H1 (cell line): ENCODE measurements at regions not wholly inside any gene's neighbourhood (a gene's known extent, or its start where the extent isn't known, plus 50 kb on each side); places are given as distances from the start of the nearest gene placed in this dataset.

Source experiments
- POLR2A ChIP-seq, 2 experiments: IDR thresholded peaks; 1 replicate in 1 of 2; 2 replicates in 1 of 2; pipeline ENCODE4 v1.6.1; 2011; ENCODE audit warnings: low read depth in 2 of 2, low read length in 2 of 2, mild to moderate bottlenecking in 2 of 2; ENCODE audit errors: control extremely low read depth in 1 of 2
- POLR2AphosphoS5 ChIP-seq: IDR thresholded peaks from 2 replicates; pipeline ENCODE4 v1.6.1; 2011; ENCODE audit warnings: low read depth, low read length
- RAD21 ChIP-seq, 2 experiments: IDR thresholded peaks in 1 of 2; conservative IDR thresholded peaks in 1 of 2; 2 replicates each; pipeline ENCODE4 v1.6.1; 2011; ENCODE audit warnings: low read depth in 2 of 2, low read length in 2 of 2, improper control_type of control experiment in 1 of 2, inconsistent platforms in 1 of 2, mild to moderate bottlenecking in 1 of 2, moderate library complexity in 1 of 2
- SIN3A ChIP-seq, 2 experiments: IDR thresholded peaks in 1 of 2; conservative IDR thresholded peaks in 1 of 2; 2 replicates each; pipeline ENCODE4 v1.6.1; 2011 to 2012; ENCODE audit warnings: low read length in 2 of 2, improper control_type of control experiment in 1 of 2, low read depth in 1 of 2, mild to moderate bottlenecking in 1 of 2

DNA sequence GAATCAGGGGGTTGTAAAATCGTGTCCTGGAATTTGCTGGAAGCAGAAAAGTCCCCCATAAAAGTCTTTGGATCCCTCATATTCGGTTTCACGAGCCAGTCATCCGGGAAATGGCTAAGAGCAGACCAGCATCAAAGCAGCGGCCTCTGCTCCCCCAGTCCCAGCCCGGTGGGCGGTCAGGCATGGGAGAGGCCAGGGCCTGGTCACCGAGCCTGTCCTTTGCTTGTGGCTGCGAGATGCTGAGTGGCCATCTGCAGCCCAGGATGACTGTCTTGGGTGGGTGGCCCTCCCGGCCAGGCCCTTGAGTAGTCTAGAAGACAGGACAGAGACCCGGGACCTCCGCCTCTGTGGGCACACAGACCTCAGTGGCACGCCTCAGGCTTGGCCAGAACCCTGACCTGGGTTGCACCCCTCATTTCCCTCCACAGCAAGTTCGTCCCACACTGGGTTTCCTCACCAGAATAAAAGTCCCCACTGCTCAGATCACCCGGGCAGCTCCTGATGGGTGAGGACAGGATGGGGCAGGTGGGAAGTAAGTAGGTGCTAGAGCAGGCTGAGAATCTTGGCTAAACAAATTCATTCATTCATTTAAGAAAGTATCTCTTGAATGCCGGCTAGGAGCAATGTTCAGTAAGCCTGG, 172.1 kb downstream of the BMP7 start:
- no peak for TF ChIP-seq RAD21 (IDR thresholded peaks at IDR 0.05 in 1 of 2, conservative IDR thresholded peaks at IDR 0.05 in 1 of 2; ENCODE audit: low read depth in 2 of 2, low read length in 2 of 2)
- no peak for TF ChIP-seq POLR2A (IDR thresholded peaks at IDR 0.05; ENCODE audit: control extremely low read depth in 1 of 2, low read depth in 2 of 2, low read length in 2 of 2)
- no peak for TF ChIP-seq SIN3A (conservative IDR thresholded peaks at IDR 0.05 in 1 of 2, IDR thresholded peaks at IDR 0.05 in 1 of 2; ENCODE audit: low read depth in 1 of 2, low read length in 2 of 2)
- no peak for TF ChIP-seq POLR2AphosphoS5
